SU-DHL-6 (cell line): ENCODE measurements at regions not wholly inside any gene's neighbourhood (a gene's known extent, or its start where the extent isn't known, plus 50 kb on each side); places are given as distances from the start of the nearest gene placed in this dataset.

ENCODE experiments used
- H2AFZ ChIP-seq: fragments of 200-600 bp; sonication (generic); 2 replicates; pipeline ENCODE4 v1.6.1; 2014; ENCODE audit warnings: low read depth, mild to moderate bottlenecking, moderate library complexity, mixed read lengths, antibody characterized with exemption, low read length; ENCODE audit not compliant: severe bottlenecking
- H3F3A ChIP-seq: fragments of 200-600 bp; shearing (Covaris generic); 2 replicates; pipeline ENCODE4 v1.6.0; 2016; ENCODE audit warnings: antibody characterized with exemption, mild to moderate bottlenecking; ENCODE audit not compliant: insufficient read depth
- H3K27ac ChIP-seq: fragments of 200-600 bp; sonication (generic); 2 replicates; pipeline ENCODE4 v1.5.1; 2016; ENCODE audit warnings: low read depth, mild to moderate bottlenecking, low read length, moderate library complexity, mixed read lengths
- H3K27me3 ChIP-seq: fragments of 200-600 bp; sonication (generic), shearing (Covaris generic); 2 replicates; pipeline ENCODE4 v1.6.0; 2014; ENCODE audit warnings: mild to moderate bottlenecking, low read length
- H3K36me3 ChIP-seq: fragments of 200-600 bp; sonication (generic); 2 replicates; pipeline ENCODE4 v1.6.1; 2014; ENCODE audit warnings: mild to moderate bottlenecking, low read length, mixed read lengths
- H3K4me2 ChIP-seq: fragments of 300-600, 200-600 bp; shearing (Covaris generic), sonication (generic); 2 replicates; pipeline ENCODE4 v1.6.0; 2014; ENCODE audit warnings: low read length, low read depth, mild to moderate bottlenecking; ENCODE audit not compliant: poor library complexity, severe bottlenecking
- H3K4me3 ChIP-seq: fragments of 200-600 bp; sonication (generic); 2 replicates; pipeline ENCODE4 v1.5.1; 2014; ENCODE audit warnings: antibody characterized with exemption, low read length, mild to moderate bottlenecking, mixed read lengths; ENCODE audit not compliant: insufficient read depth, poor library complexity, severe bottlenecking
- H3K79me2 ChIP-seq: fragments of 200-600 bp; sonication (generic); 2 replicates; pipeline ENCODE4 v1.6.1; 2014; ENCODE audit warnings: mild to moderate bottlenecking, low read length, moderate library complexity; ENCODE audit not compliant: insufficient read depth
- H3K9ac ChIP-seq: fragments of 200-600 bp; sonication (generic); 2 replicates; pipeline ENCODE4 v1.7.0; 2014; ENCODE audit warnings: mild to moderate bottlenecking, low read length
- H3K9me2 ChIP-seq: fragments of 200-600 bp; sonication (generic); replicated peaks from 2 replicates; pipeline ENCODE4 v1.6.1; 2014; ENCODE audit warnings: low read length; ENCODE audit not compliant: insufficient read depth
- H3K9me3 ChIP-seq: fragments of 200-600 bp; sonication (generic); 2 replicates; pipeline ENCODE4 v1.6.1; 2014; ENCODE audit warnings: low read length, mixed read lengths; ENCODE audit not compliant: insufficient read depth
- H4K20me1 ChIP-seq: fragments of 200-600 bp; sonication (generic); 2 replicates; pipeline ENCODE4 v1.6.1; 2014; ENCODE audit warnings: low read depth, mild to moderate bottlenecking, antibody characterized with exemption, low read length, moderate library complexity, mixed read lengths
- CTCF ChIP-seq: fragments of 200-600 bp; sonication (generic); IDR thresholded peaks from one replicate; pipeline ENCODE4 v1.5.1; 2017; ENCODE audit warnings: antibody characterized with exemption, mild to moderate bottlenecking, low read length, moderate library complexity; ENCODE audit not compliant: insufficient read depth, poor library complexity, severe bottlenecking
- EZH2phosphoT487 ChIP-seq: fragments of 200-600 bp; sonication (generic), shearing (Covaris generic); conservative IDR thresholded peaks from 2 replicates; pipeline ENCODE4 v1.6.1; 2018; ENCODE audit warnings: mild to moderate bottlenecking, antibody characterized with exemption, low read length, moderate library complexity, mixed read lengths

GRCh38 chr15:26449291-26449690 lies 323.6 kb downstream of the GABRB3 start:
- H3K79me2 ChIP-seq: no peaks in the 10 kb centered on the region
- no peaks in the 10 kb centered on the region for H3K27me3 ChIP-seq
- H3K4me2 ChIP-seq: no peak overlapping the region
- no peaks in the 10 kb centered on the region for H3K9me3 ChIP-seq
- no peaks in the 10 kb centered on the region for H3F3A ChIP-seq
- no peak overlapping the region for H3K4me3 ChIP-seq
- no peaks in the 10 kb centered on the region for H3K36me3 ChIP-seq
- TF ChIP-seq CTCF (no peak), EZH2phosphoT487 (no peak)
- no peak overlapping the region for H2AFZ ChIP-seq
- no peaks in the 10 kb centered on the region for H3K9me2 ChIP-seq
- H3K9ac ChIP-seq: no peak overlapping the region
- H3K27ac ChIP-seq: no peak overlapping the region
- no peaks in the 10 kb centered on the region for H4K20me1 ChIP-seq

- Histone ChIP-seq H3K9me2 (no peaks in the 10 kb centered on the region), H3K79me2 (no peaks in the 10 kb centered on the region), H2AFZ (no peak overlapping the region), H3K27me3 (no peaks in the 10 kb centered on the region), H3F3A (no peaks in the 10 kb centered on the region), H3K36me3 (no peaks in the 10 kb centered on the region), H3K4me2 (no peak overlapping the region), H3K9me3 (no peaks in the 10 kb centered on the region), H3K27ac (no peak overlapping the region), H3K4me3 (no peak overlapping the region), H4K20me1 (no peaks in the 10 kb centered on the region), H3K9ac (no peak overlapping the region)
- TF ChIP-seq CTCF: no peak
- no peak for TF ChIP-seq EZH2phosphoT487
Observed at GRCh38 chr15:26443321-26443720, 329.5 kb downstream of the GABRB3 start.

GRCh38 chr15:26442680-26443079 lies 330.2 kb downstream of the GABRB3 start:
- Histone ChIP-seq H3K27ac (no peak overlapping the region), H3K27me3 (no peaks in the 10 kb centered on the region), H3K4me3 (no peak overlapping the region), H2AFZ (no peak overlapping the region), H3K9me3 (no peaks in the 10 kb centered on the region), H3K79me2 (no peaks in the 10 kb centered on the region), H3K9me2 (no peaks in the 10 kb centered on the region), H4K20me1 (no peaks in the 10 kb centered on the region), H3K4me2 (no peak overlapping the region), H3K9ac (no peak overlapping the region), H3K36me3 (no peaks in the 10 kb centered on the region), H3F3A (no peaks in the 10 kb centered on the region)
- TF ChIP-seq CTCF: no peak
- TF ChIP-seq EZH2phosphoT487: no peak
